ENCODE measurements at regions not wholly inside any gene's neighbourhood (a gene's known extent, or its start where the extent isn't known, plus 50 kb on each side); places are given as distances from the start of the nearest gene placed in this dataset.

DNA sequence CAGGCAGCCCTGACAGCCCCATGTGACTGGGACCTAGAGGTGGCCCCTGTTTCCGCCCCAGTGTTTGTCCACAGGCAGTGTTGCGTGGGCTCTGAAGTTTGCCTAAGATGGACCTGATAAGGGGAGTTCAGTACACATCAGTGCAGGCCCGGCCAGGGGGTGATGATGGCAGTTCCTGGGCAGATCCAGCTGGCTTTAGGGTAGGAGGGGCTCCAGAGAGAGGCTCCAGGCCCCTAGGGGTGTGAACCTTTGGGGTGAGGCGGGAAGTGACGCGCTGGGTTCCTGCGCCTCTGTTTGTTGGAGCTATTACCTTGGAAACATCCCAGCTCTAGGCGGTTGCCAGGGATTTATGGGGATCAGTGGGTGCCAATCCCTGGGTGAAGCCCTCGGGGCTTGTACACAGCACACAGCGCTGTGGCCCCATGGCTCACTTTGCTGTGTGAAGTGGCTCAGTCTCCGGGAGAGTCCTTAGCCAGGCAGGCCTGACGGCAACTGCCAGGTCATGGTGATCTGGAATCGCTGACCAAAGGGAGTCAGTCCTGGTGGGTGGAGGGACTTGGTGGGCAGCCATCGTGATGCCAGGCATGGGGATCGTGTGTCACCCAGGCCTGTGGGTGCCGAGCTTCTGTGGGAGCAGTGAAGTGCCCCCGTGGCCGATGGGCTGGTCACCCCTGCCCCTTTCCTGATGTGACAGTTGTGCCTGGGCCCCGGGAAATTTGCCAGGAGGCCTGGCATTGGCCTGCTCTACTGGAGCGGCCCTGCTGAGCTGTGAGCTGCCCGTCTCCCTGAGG, 146.1 kb downstream of the SEC14L1 start (continued):
- TF ChIP-seq, protein P1, sequence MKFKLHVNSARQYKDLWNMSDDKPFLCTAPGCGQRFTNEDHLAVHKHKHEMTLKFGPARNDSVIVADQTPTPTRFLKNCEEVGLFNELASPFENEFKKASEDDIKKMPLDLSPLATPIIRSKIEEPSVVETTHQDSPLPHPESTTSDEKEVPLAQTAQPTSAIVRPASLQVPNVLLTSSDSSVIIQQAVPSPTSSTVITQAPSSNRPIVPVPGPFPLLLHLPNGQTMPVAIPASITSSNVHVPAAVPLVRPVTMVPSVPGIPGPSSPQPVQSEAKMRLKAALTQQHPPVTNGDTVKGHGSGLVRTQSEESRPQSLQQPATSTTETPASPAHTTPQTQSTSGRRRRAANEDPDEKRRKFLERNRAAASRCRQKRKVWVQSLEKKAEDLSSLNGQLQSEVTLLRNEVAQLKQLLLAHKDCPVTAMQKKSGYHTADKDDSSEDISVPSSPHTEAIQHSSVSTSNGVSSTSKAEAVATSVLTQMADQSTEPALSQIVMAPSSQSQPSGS (tag by site-specific recombination; IDR thresholded peaks at IDR 0.05; ENCODE audit: low read depth), result no peak
- TF ChIP-seq ZBTB1 (tag by site-specific recombination; IDR thresholded peaks at IDR 0.05), result no peak
- TF ChIP-seq, protein P2, sequence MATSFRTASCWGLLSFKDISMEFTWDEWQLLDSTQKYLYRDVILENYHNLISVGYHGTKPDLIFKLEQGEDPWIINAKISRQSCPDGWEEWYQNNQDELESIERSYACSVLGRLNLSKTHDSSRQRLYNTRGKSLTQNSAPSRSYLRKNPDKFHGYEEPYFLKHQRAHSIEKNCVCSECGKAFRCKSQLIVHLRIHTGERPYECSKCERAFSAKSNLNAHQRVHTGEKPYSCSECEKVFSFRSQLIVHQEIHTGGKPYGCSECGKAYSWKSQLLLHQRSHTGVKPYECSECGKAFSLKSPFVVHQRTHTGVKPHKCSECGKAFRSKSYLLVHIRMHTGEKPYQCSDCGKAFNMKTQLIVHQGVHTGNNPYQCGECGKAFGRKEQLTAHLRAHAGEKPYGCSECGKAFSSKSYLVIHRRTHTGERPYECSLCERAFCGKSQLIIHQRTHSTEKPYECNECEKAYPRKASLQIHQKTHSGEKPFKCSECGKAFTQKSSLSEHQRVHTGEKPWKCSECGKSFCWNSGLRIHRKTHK (tag by site-specific recombination; IDR thresholded peaks at IDR 0.05), result no peak
- TF ChIP-seq KLF7 (tag by site-specific recombination; IDR thresholded peaks at IDR 0.05; ENCODE audit: borderline replicate concordance), result no peak
- peak; percentile 68; the same call in 1 of the 2 replicates for TF ChIP-seq EGR2 (tag by site-specific recombination; IDR thresholded peaks at IDR 0.05; ENCODE audit: low read depth)
- TF ChIP-seq ZNF169 (tag by site-specific recombination; IDR thresholded peaks at IDR 0.05), result no peak
- TF ChIP-seq, protein P3, sequence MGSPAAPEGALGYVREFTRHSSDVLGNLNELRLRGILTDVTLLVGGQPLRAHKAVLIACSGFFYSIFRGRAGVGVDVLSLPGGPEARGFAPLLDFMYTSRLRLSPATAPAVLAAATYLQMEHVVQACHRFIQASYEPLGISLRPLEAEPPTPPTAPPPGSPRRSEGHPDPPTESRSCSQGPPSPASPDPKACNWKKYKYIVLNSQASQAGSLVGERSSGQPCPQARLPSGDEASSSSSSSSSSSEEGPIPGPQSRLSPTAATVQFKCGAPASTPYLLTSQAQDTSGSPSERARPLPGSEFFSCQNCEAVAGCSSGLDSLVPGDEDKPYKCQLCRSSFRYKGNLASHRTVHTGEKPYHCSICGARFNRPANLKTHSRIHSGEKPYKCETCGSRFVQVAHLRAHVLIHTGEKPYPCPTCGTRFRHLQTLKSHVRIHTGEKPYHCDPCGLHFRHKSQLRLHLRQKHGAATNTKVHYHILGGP (tag by site-specific recombination; IDR thresholded peaks at IDR 0.05), result no peak
- no peak for TF ChIP-seq KLF10 (tag by site-specific recombination; IDR thresholded peaks at IDR 0.05)
- peak; percentile 54 for TF ChIP-seq SP2 (tag by site-specific recombination; IDR thresholded peaks at IDR 0.05)
- no peak for TF ChIP-seq ZNF202 (tag by site-specific recombination; IDR thresholded peaks at IDR 0.05; ENCODE audit: borderline replicate concordance)
- TF ChIP-seq ZNF600 (tag by site-specific recombination; IDR thresholded peaks at IDR 0.05), result peak; percentile 76
- no peak for TF ChIP-seq ZNF548 (tag by site-specific recombination; IDR thresholded peaks at IDR 0.05)
- TF ChIP-seq, protein P4, sequence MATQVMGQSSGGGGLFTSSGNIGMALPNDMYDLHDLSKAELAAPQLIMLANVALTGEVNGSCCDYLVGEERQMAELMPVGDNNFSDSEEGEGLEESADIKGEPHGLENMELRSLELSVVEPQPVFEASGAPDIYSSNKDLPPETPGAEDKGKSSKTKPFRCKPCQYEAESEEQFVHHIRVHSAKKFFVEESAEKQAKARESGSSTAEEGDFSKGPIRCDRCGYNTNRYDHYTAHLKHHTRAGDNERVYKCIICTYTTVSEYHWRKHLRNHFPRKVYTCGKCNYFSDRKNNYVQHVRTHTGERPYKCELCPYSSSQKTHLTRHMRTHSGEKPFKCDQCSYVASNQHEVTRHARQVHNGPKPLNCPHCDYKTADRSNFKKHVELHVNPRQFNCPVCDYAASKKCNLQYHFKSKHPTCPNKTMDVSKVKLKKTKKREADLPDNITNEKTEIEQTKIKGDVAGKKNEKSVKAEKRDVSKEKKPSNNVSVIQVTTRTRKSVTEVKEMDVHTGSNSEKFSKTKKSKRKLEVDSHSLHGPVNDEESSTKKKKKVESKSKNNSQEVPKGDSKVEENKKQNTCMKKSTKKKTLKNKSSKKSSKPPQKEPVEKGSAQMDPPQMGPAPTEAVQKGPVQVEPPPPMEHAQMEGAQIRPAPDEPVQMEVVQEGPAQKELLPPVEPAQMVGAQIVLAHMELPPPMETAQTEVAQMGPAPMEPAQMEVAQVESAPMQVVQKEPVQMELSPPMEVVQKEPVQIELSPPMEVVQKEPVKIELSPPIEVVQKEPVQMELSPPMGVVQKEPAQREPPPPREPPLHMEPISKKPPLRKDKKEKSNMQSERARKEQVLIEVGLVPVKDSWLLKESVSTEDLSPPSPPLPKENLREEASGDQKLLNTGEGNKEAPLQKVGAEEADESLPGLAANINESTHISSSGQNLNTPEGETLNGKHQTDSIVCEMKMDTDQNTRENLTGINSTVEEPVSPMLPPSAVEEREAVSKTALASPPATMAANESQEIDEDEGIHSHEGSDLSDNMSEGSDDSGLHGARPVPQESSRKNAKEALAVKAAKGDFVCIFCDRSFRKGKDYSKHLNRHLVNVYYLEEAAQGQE (tag by site-specific recombination; IDR thresholded peaks at IDR 0.05), result no peak
- no peak for TF ChIP-seq ZNF140 (tag by site-specific recombination; IDR thresholded peaks at IDR 0.05)
- TF ChIP-seq, protein P5, sequence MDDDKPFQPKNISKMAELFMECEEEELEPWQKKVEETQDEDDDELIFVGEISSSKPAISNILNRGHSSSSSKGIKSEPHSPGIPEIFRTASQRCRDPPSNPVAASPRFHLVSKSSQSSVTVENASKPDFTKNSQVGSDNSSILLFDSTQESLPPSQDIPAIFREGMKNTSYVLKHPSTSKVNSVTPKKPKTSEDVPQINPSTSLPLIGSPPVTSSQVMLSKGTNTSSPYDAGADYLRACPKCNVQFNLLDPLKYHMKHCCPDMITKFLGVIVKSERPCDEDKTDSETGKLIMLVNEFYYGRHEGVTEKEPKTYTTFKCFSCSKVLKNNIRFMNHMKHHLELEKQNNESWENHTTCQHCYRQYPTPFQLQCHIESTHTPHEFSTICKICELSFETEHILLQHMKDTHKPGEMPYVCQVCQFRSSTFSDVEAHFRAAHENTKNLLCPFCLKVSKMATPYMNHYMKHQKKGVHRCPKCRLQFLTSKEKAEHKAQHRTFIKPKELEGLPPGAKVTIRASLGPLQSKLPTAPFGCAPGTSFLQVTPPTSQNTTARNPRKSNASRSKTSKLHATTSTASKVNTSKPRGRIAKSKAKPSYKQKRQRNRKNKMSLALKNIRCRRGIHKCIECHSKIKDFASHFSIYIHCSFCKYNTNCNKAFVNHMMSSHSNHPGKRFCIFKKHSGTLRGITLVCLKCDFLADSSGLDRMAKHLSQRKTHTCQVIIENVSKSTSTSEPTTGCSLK (tag by site-specific recombination; IDR thresholded peaks at IDR 0.05), result no peak
- peak; percentile 81 for TF ChIP-seq ZIC2 (tag by site-specific recombination; IDR thresholded peaks at IDR 0.05)
- TF ChIP-seq, protein P6, sequence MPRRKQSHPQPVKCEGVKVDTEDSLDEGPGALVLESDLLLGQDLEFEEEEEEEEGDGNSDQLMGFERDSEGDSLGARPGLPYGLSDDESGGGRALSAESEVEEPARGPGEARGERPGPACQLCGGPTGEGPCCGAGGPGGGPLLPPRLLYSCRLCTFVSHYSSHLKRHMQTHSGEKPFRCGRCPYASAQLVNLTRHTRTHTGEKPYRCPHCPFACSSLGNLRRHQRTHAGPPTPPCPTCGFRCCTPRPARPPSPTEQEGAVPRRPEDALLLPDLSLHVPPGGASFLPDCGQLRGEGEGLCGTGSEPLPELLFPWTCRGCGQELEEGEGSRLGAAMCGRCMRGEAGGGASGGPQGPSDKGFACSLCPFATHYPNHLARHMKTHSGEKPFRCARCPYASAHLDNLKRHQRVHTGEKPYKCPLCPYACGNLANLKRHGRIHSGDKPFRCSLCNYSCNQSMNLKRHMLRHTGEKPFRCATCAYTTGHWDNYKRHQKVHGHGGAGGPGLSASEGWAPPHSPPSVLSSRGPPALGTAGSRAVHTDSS (tag by site-specific recombination; IDR thresholded peaks at IDR 0.05), result no peak
- TF ChIP-seq, protein P7, sequence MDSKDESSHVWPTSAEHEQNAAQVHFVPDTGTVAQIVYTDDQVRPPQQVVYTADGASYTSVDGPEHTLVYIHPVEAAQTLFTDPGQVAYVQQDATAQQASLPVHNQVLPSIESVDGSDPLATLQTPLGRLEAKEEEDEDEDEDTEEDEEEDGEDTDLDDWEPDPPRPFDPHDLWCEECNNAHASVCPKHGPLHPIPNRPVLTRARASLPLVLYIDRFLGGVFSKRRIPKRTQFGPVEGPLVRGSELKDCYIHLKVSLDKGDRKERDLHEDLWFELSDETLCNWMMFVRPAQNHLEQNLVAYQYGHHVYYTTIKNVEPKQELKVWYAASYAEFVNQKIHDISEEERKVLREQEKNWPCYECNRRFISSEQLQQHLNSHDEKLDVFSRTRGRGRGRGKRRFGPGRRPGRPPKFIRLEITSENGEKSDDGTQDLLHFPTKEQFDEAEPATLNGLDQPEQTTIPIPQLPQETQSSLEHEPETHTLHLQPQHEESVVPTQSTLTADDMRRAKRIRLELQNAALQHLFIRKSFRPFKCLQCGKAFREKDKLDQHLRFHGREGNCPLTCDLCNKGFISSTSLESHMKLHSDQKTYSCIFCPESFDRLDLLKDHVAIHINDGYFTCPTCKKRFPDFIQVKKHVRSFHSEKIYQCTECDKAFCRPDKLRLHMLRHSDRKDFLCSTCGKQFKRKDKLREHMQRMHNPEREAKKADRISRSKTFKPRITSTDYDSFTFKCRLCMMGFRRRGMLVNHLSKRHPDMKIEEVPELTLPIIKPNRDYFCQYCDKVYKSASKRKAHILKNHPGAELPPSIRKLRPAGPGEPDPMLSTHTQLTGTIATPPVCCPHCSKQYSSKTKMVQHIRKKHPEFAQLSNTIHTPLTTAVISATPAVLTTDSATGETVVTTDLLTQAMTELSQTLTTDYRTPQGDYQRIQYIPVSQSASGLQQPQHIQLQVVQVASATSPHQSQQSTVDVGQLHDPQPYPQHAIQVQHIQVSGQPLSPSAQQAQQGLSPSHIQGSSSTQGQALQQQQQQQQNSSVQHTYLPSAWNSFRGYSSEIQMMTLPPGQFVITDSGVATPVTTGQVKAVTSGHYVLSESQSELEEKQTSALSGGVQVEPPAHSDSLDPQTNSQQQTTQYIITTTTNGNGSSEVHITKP (tag by site-specific recombination; IDR thresholded peaks at IDR 0.05), result peak; percentile 75; the same call in 1 of the 2 replicates
- no peak for TF ChIP-seq ZNF626 (tag by site-specific recombination; IDR thresholded peaks at IDR 0.05)
- TF ChIP-seq, protein P8, sequence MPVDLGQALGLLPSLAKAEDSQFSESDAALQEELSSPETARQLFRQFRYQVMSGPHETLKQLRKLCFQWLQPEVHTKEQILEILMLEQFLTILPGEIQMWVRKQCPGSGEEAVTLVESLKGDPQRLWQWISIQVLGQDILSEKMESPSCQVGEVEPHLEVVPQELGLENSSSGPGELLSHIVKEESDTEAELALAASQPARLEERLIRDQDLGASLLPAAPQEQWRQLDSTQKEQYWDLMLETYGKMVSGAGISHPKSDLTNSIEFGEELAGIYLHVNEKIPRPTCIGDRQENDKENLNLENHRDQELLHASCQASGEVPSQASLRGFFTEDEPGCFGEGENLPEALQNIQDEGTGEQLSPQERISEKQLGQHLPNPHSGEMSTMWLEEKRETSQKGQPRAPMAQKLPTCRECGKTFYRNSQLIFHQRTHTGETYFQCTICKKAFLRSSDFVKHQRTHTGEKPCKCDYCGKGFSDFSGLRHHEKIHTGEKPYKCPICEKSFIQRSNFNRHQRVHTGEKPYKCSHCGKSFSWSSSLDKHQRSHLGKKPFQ (tag by site-specific recombination; IDR thresholded peaks at IDR 0.05), result peak; percentile 95
- no peak for TF ChIP-seq OVOL3 (tag by site-specific recombination; IDR thresholded peaks at IDR 0.05)
